IMR-90 (cell line): ENCODE measurements at regions not wholly inside any gene's neighbourhood (a gene's known extent, or its start where the extent isn't known, plus 50 kb on each side); places are given as distances from the start of the nearest gene placed in this dataset.
"Not testable (repeated sequence)": the region's sequence is repeated elsewhere in the genome, so short reads cannot be mapped to it uniquely, and the experiment has no call there.

Experiments
- ATAC-seq: fragments of 200-7000 bp; cut with Tn5 transposase; 2 replicates; pipeline ENCODE4 v1.9.1; 2020; ENCODE audit warnings: low read depth, mild to moderate bottlenecking, moderate library complexity
- BruUV-seq: library from RNA; stranded (reverse); fragments of 400-500 nt; replicated peaks from 2 replicates; lab custom pipeline; 2021; lab: Mats Ljungman, UMichigan
- CTCF ChIA-PET: fragments of 300-600 bp; formaldehyde crosslinking; extraction: SDS; loops from one replicate; lab custom pipeline; 2021; ENCODE audit warnings: antibody characterized with exemption; lab: Yijun Ruan, JAX
- POLR2A ChIA-PET: fragments of 300-600 bp; sonication (Branson Sonifier 250); formaldehyde crosslinking; loops from one replicate; lab custom pipeline; 2022; ENCODE audit warnings: antibody characterized with exemption; ENCODE audit not compliant: unreplicated experiment; lab: Charles Lee
- DNase-seq: peaks from one replicate; pipeline ENCODE4 v3.0.0; 2013
- H2AFZ ChIP-seq: replicated peaks from 2 replicates; pipeline ENCODE3; 2013; ENCODE audit warnings: low read length, mild to moderate bottlenecking; ENCODE audit not compliant: poor library complexity
- H2AK5ac ChIP-seq: 2 replicates; pipeline ENCODE4 v1.6.1; 2013; ENCODE audit warnings: low read depth, low read length, inconsistent platforms
- H2AK9ac ChIP-seq: replicated peaks from 2 replicates; pipeline ENCODE3; 2013; ENCODE audit warnings: mild to moderate bottlenecking, low read depth, low read length, moderate library complexity; ENCODE audit not compliant: poor library complexity
- H2BK120ac ChIP-seq: 2 replicates; pipeline ENCODE4 v1.6.1; 2013; ENCODE audit warnings: low read depth, low read length, inconsistent platforms
- H2BK15ac ChIP-seq: 3 replicates; pipeline ENCODE4 v1.6.1; 2013; ENCODE audit warnings: low read depth, low read length, inconsistent platforms
- H2BK20ac ChIP-seq: 2 replicates; pipeline ENCODE4 v1.6.1; 2013; ENCODE audit warnings: low read depth, mild to moderate bottlenecking, inconsistent platforms, low read length, moderate library complexity
- H2BK5ac ChIP-seq: 2 replicates; pipeline ENCODE4 v1.6.1; 2013; ENCODE audit warnings: mild to moderate bottlenecking, low read depth, low read length, inconsistent platforms; ENCODE audit not compliant: poor library complexity, severe bottlenecking
- H3K14ac ChIP-seq: replicated peaks from 2 replicates; pipeline ENCODE4 v1.6.1; 2013; ENCODE audit warnings: low read depth, low read length, inconsistent platforms
- H3K18ac ChIP-seq: 2 replicates; pipeline ENCODE4 v1.6.1; 2013; ENCODE audit warnings: low read depth, low read length, control low read depth
- H3K23ac ChIP-seq: 2 replicates; pipeline ENCODE4 v1.6.1; 2013; ENCODE audit warnings: low read depth, low read length, inconsistent platforms
- H3K27ac ChIP-seq: 2 replicates; pipeline ENCODE4 v1.5.1; 2013; ENCODE audit warnings: mild to moderate bottlenecking, control low read depth, low read length; ENCODE audit not compliant: insufficient read depth
- H3K27me3 ChIP-seq: 2 replicates; pipeline ENCODE4 v1.6.1; 2013; ENCODE audit warnings: low read length; ENCODE audit not compliant: control insufficient read depth, insufficient read depth
- H3K36me3 ChIP-seq: 2 replicates; pipeline ENCODE4 v1.6.1; 2013; ENCODE audit warnings: low read length, mixed read lengths; ENCODE audit not compliant: control insufficient read depth, insufficient read depth
- H3K4ac ChIP-seq: 2 replicates; pipeline ENCODE4 v1.6.1; 2013; ENCODE audit warnings: low read depth, low read length, inconsistent platforms
- H3K4me1 ChIP-seq: 2 replicates; pipeline ENCODE4 v1.6.1; 2013; ENCODE audit warnings: low read length, mixed read lengths; ENCODE audit not compliant: control insufficient read depth, insufficient read depth
- H3K4me2 ChIP-seq: 2 replicates; pipeline ENCODE4 v1.6.1; 2013; ENCODE audit warnings: low read depth, mild to moderate bottlenecking, control low read depth, low read length, moderate library complexity
- H3K4me3 ChIP-seq: 2 replicates; pipeline ENCODE4 v1.5.1; 2013; ENCODE audit warnings: low read depth, mild to moderate bottlenecking, control low read depth, low read length, moderate library complexity; ENCODE audit not compliant: insufficient read depth
- H3K56ac ChIP-seq: 2 replicates; pipeline ENCODE4 v1.6.1; 2013; ENCODE audit warnings: low read length, inconsistent platforms; ENCODE audit not compliant: insufficient read depth; ENCODE audit errors: extremely low read depth
- H3K79me1 ChIP-seq, 2 experiments: 2 replicates each; pipeline ENCODE4 v1.6.1; 2013; ENCODE audit warnings: low read length in 2 of 2, inconsistent platforms in 1 of 2, low read depth in 1 of 2
- H3K9ac ChIP-seq: 2 replicates; pipeline ENCODE4 v1.6.1; 2013; ENCODE audit warnings: low read depth, low read length, control low read depth
- H3K9me1 ChIP-seq: 2 replicates; pipeline ENCODE4 v1.6.1; 2013; ENCODE audit warnings: low read length, inconsistent platforms; ENCODE audit not compliant: insufficient read depth
- H3K9me3 ChIP-seq: 2 replicates; pipeline ENCODE4 v1.6.1; 2013; ENCODE audit warnings: low read length; ENCODE audit not compliant: control insufficient read depth, insufficient read depth
- H4K20me1 ChIP-seq: 2 replicates; pipeline ENCODE4 v1.6.1; 2013; ENCODE audit warnings: low read length, inconsistent platforms; ENCODE audit not compliant: insufficient read depth
- H4K5ac ChIP-seq: 2 replicates; pipeline ENCODE4 v1.6.1; 2013; ENCODE audit warnings: mild to moderate bottlenecking, low read depth, low read length, control low read depth
- H4K8ac ChIP-seq, 2 experiments: 2 replicates each; pipeline ENCODE4 v1.6.1; 2013; ENCODE audit warnings: low read depth in 2 of 2, low read length in 2 of 2, control low read depth in 1 of 2, inconsistent platforms in 1 of 2
- H4K91ac ChIP-seq: 2 replicates; pipeline ENCODE4 v1.6.1; 2013; ENCODE audit warnings: low read depth, low read length, inconsistent platforms; ENCODE audit not compliant: insufficient read depth
- WGBS, 2 experiments: methylation state at CpG; one replicate each; pipeline versions ENCODE4 v1.1.5 to v1.1.7; 2013; ENCODE audit warnings: missing lambda C conversion rate in 2 of 2; ENCODE audit not compliant: insufficient read length in 1 of 2; ENCODE audit errors: extremely low coverage in 2 of 2; 5-methylcytosine and 5-hydroxymethylcytosine counted together
- dilution Hi-C: fragments of 300-500 bp; cut with HindIII; formaldehyde crosslinking; loops from one replicate; pipeline ENCODE4 v1.14.3; 2018; ENCODE audit warnings: low sequenced_read_pairs; ENCODE audit not compliant: unreplicated experiment
- in situ Hi-C: fragments of 300-500 bp; cut with MboI; formaldehyde crosslinking; loops from 3 replicates; pipeline ENCODE4 v1.14.3; 2019; ENCODE audit warnings: low sequenced_read_pairs, inconsistent platforms, mixed read lengths
- intact Hi-C: fragments of 100-400 bp; cut with micrococcal nuclease; formaldehyde crosslinking; loops from 2 replicates; pipeline ENCODE4 v1.10.0; 2022

GRCh38 chr1:57558066-57558465, 134.2 kb upstream of the DAB1 start:
- H3K9me3 ChIP-seq, H2BK20ac ChIP-seq, H2AFZ ChIP-seq, H4K20me1 ChIP-seq, H3K36me3 ChIP-seq, H3K56ac ChIP-seq, H3K79me1 ChIP-seq, H3K4me1 ChIP-seq, H4K8ac ChIP-seq, H2BK120ac ChIP-seq, H3K9me1 ChIP-seq, H4K91ac ChIP-seq, H3K27ac ChIP-seq, H2BK15ac ChIP-seq, H2BK5ac ChIP-seq, H3K4ac ChIP-seq, POLR2A ChIA-PET, ATAC-seq, DNase-seq, intact Hi-C loops, H3K18ac ChIP-seq, H3K4me3 ChIP-seq, BruUV-seq, H2AK9ac ChIP-seq, CTCF ChIA-PET, in situ Hi-C loops, H2AK5ac ChIP-seq, H3K4me2 ChIP-seq, H3K14ac ChIP-seq, dilution Hi-C loops, H3K23ac ChIP-seq, H3K27me3 ChIP-seq, H3K9ac ChIP-seq, H4K5ac ChIP-seq: not testable (repeated sequence)
- no CpG with 5 or more reads among the region's 3 CpGs for WGBS, 2 experiments
